ENCODE measurements at regions not wholly inside any gene's neighbourhood (a gene's known extent, or its start where the extent isn't known, plus 50 kb on each side); places are given as distances from the start of the nearest gene placed in this dataset.

GRCh38 chr22:47533961-47534803, 771.7 kb downstream of the TBC1D22A start (continued):
- TF ChIP-seq ATF4 (CRISPR knock-in tag; IDR thresholded peaks at IDR 0.05) (no peak), MLLT10 (CRISPR knock-in tag; IDR thresholded peaks at IDR 0.05) (no peak), ZNF7 (CRISPR knock-in tag; IDR thresholded peaks at IDR 0.05) (no peak), THAP9 (CRISPR knock-in tag; IDR thresholded peaks at IDR 0.05; ENCODE audit: borderline replicate concordance) (no peak), TBP (CRISPR knock-in tag; IDR thresholded peaks at IDR 0.05) (no peak)
- TF ChIP-seq, protein P1, sequence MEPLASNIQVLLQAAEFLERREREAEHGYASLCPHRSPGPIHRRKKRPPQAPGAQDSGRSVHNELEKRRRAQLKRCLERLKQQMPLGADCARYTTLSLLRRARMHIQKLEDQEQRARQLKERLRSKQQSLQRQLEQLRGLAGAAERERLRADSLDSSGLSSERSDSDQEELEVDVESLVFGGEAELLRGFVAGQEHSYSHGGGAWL (CRISPR knock-in tag; IDR thresholded peaks at IDR 0.05), result no peak

- WGBS (ENCODE audit: low lambda C conversion rate), result 0% methylated on average over 1 of the region's 1 CpG
- no TSS peak for BruUV-seq (replicated peaks)
- Histone ChIP-seq H3K4me3 (replicated peaks in 1 of 3; ENCODE audit: insufficient read depth in 1 of 3, low read depth in 2 of 3, low read length in 3 of 3) (no peak overlapping the region), H3K9me3 (ENCODE audit: low read length) (peaks cover 7% of the 10 kb centered on the region; the same call in 1 of the 2 replicates), H3K9ac (ENCODE audit: insufficient read depth, low read depth, low read length) (no peak overlapping the region), H3K36me3 (replicated peaks in 1 of 2; ENCODE audit: control insufficient read depth in 1 of 2, insufficient read depth in 2 of 2, low read length in 2 of 2) (no peaks in the 10 kb centered on the region), H3K27me3 (ENCODE audit: control insufficient read depth in 1 of 2, insufficient read depth in 2 of 2, low read length in 2 of 2) (no peaks in the 10 kb centered on the region), H2AFZ (ENCODE audit: low read length) (no peak overlapping the region), H3K4me2 (ENCODE audit: low read depth, low read length) (no peak overlapping the region), H4K20me1 (ENCODE audit: insufficient read depth, low read length) (no peaks in the 10 kb centered on the region), H3K4me1 (ENCODE audit: insufficient read depth, low read length) (no peaks in the 10 kb centered on the region), H3K27ac (ENCODE audit: extremely low read length, insufficient read depth, low read length) (no peak overlapping the region), H3K79me2 (ENCODE audit: insufficient read depth, low read length) (no peaks in the 10 kb centered on the region)
- DNase-seq (ENCODE audit: low spot score), result no peak
- FAIRE-seq, result no peak
- POLR2A ChIA-PET, result no interaction called here
- CTCF ChIA-PET (ENCODE audit: low intra/inter-chr PET ratio, low total read pairs), result no interaction called here
- ATAC-seq, result no peak
- intact Hi-C loops (cut with micrococcal nuclease; ENCODE audit: unreplicated experiment), result no loop called here
- in situ Hi-C loops (cut with HindIII; ENCODE audit: extremely low pct_ligation_motif_present, low pct_unique_long_range_greater_than_20kb), result no loop called here
- TF ChIP-seq FOXA3 (CRISPR knock-in tag; IDR thresholded peaks at IDR 0.05) (no peak), EEA1 (CRISPR knock-in tag; IDR thresholded peaks at IDR 0.05; ENCODE audit: borderline replicate concordance) (no peak), SSRP1 (CRISPR knock-in tag; IDR thresholded peaks at IDR 0.05) (no peak), ZNF468 (CRISPR knock-in tag; IDR thresholded peaks at IDR 0.05) (no peak), MED1 (CRISPR knock-in tag; IDR thresholded peaks at IDR 0.05) (no peak), FOXK2 (IDR thresholded peaks at IDR 0.05) (no peak), CENPX (CRISPR knock-in tag; IDR thresholded peaks at IDR 0.05) (no peak), ZNF75D (CRISPR knock-in tag; IDR thresholded peaks at IDR 0.05; ENCODE audit: borderline replicate concordance) (no peak), ARHGAP35 (CRISPR knock-in tag; IDR thresholded peaks at IDR 0.05; ENCODE audit: borderline replicate concordance) (no peak), ZNF280D (CRISPR knock-in tag; IDR thresholded peaks at IDR 0.05) (no peak), MATR3 (CRISPR knock-in tag; IDR thresholded peaks at IDR 0.05) (no peak)
Observed at GRCh38 chr22:47517062-47517461, 754.6 kb downstream of the TBC1D22A start.

Data from HepG2 (cell line).